NT2/D1 (cell line): ENCODE measurements at regions not wholly inside any gene's neighbourhood (a gene's known extent, or its start where the extent isn't known, plus 50 kb on each side); places are given as distances from the start of the nearest gene placed in this dataset.

Experiments used
- DNase-seq: peaks from one replicate; pipeline ENCODE4 v3.0.0-alpha.2; 2011; ENCODE audit warnings: low read depth, low spot score
- H3K27me3 ChIP-seq: 2 replicates; pipeline ENCODE4 v1.6.0; 2011; ENCODE audit warnings: mild to moderate bottlenecking; ENCODE audit not compliant: insufficient read length, insufficient read depth
- H3K36me3 ChIP-seq: 2 replicates; pipeline ENCODE4 v1.6.1; 2011; ENCODE audit warnings: mild to moderate bottlenecking, low read length, mixed read lengths; ENCODE audit not compliant: insufficient read depth, insufficient read length
- H3K4me1 ChIP-seq: 2 replicates; pipeline ENCODE4 v1.5.1; 2011; ENCODE audit not compliant: insufficient read depth, insufficient read length
- H3K4me3 ChIP-seq: 2 replicates; pipeline ENCODE4 v1.5.1; 2011; ENCODE audit warnings: low read depth; ENCODE audit not compliant: insufficient read length
- H3K9ac ChIP-seq: 2 replicates; pipeline ENCODE4 v1.6.0; 2011; ENCODE audit warnings: low read depth; ENCODE audit not compliant: insufficient read length
- H3K9me3 ChIP-seq: 2 replicates; pipeline ENCODE4 v1.5.1; 2011; ENCODE audit warnings: mild to moderate bottlenecking, low read length; ENCODE audit not compliant: insufficient read depth
- SUZ12 ChIP-seq: IDR thresholded peaks from 2 replicates; pipeline ENCODE4 v1.6.1; 2011; ENCODE audit not compliant: insufficient read length, insufficient read depth; ENCODE audit errors: extremely low read depth
- YY1 ChIP-seq: IDR thresholded peaks from 2 replicates; pipeline ENCODE4 v1.6.1; 2011; ENCODE audit not compliant: insufficient read length, insufficient read depth
- ZNF274 ChIP-seq: IDR thresholded peaks from 2 replicates; pipeline ENCODE4 v1.6.1; 2011; ENCODE audit warnings: mild to moderate bottlenecking, low read depth, low read length

DNA sequence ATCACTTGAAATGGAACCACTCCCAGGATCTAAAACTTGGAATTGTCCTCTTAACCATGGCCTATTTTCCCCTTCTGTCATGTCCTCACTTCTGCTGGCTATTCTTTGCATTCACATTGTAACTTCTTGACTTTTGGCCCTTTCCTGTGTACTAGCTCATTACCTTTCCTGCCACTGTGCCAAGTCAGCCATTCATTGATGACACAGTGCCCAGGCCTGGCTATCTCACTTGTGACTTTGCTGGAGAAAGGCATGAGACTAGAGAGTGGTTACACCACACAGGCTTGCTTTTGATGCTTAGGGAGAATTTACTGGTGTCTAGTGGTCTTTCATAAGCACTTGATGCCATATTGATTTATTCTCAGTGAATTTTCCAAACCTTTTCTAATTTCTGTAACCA lies 101.1 kb downstream of the NR1D2 start:
- no peak overlapping the region for H3K4me3 ChIP-seq
- no peaks in the 10 kb centered on the region for H3K27me3 ChIP-seq
- no peak for TF ChIP-seq SUZ12
- no peak for TF ChIP-seq YY1
- no peak for TF ChIP-seq ZNF274
- no peak overlapping the region for H3K9ac ChIP-seq
- H3K9me3 ChIP-seq: no peaks in the 10 kb centered on the region
- H3K4me1 ChIP-seq: no peaks in the 10 kb centered on the region
- DNase-seq: no peak
- no peaks in the 10 kb centered on the region for H3K36me3 ChIP-seq

DNA sequence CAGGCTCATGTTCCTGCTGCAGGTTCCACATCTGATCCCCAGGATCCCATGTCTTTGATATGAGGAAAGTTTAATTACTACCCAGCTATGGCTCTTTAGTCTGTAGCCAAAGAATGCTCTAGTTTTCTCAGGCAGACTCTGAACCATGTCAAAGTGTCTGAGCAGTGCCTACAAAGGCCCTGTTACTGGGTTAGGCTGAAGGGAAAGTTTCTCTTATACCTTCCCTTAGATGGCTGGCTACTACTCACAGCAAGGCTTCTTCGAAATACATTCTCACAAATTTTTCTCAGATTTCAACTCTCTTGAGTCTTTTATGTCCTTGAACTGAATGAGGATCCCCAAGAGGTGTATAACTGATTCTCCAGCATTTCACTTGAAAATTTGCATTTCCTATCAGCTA lies 102.4 kb downstream of the NR1D2 start:
- no peak overlapping the region for H3K9ac ChIP-seq
- TF ChIP-seq YY1: no peak
- TF ChIP-seq SUZ12: no peak
- no peak for TF ChIP-seq ZNF274
- no peaks in the 10 kb centered on the region for H3K27me3 ChIP-seq
- no peaks in the 10 kb centered on the region for H3K4me1 ChIP-seq
- H3K4me3 ChIP-seq: no peak overlapping the region
- H3K36me3 ChIP-seq: no peaks in the 10 kb centered on the region
- H3K9me3 ChIP-seq: no peaks in the 10 kb centered on the region
- DNase-seq: no peak

DNA sequence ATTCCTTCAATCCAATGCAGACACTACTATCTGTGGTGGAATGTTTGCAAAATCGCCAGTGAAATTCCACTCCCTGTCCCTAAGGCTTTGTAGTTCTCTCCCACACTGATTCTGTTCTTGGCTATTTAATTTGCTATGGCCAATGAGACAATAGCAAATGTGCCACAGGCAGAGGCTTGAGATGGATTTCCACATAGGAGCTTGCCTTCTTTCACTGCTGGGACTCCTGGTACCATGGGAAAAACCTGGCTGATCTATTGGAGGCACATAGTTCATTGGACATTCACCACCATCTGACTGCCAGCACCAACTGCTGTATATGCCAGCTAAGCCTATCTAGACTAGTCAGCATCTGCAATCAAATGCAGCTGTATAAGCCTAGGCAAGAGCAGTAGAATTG lies 103.8 kb downstream of the NR1D2 start:
- TF ChIP-seq ZNF274 (no peak), SUZ12 (no peak), YY1 (no peak)
- Histone ChIP-seq H3K9me3 (no peaks in the 10 kb centered on the region), H3K27me3 (no peaks in the 10 kb centered on the region), H3K36me3 (no peaks in the 10 kb centered on the region), H3K4me1 (no peaks in the 10 kb centered on the region), H3K4me3 (no peak overlapping the region), H3K9ac (no peak overlapping the region)
- DNase-seq: no peak

DNA sequence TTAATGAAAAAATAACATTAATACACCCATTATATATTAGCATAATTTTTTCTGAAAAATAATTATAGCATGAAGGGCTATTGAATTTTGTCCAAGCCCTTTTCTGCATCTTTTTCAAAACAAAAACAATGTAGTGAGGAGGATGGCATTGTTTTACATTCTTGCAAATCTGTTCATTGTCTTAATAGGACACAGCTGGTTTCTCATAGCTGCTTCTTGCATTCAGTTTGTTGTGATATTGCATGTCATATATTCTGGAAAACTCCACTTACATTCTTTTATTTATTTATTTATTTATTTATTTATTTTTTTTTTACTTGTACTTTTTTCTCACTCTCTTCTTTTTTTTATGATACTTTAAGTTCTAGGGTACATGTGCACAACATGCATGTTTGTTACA lies 107.4 kb downstream of the NR1D2 start:
- no peaks in the 10 kb centered on the region for H3K36me3 ChIP-seq
- no peaks in the 10 kb centered on the region for H3K9me3 ChIP-seq
- no peak overlapping the region for H3K9ac ChIP-seq
- H3K27me3 ChIP-seq: no peaks in the 10 kb centered on the region
- DNase-seq: no peak
- H3K4me3 ChIP-seq: no peak overlapping the region
- TF ChIP-seq YY1 (no peak), ZNF274 (no peak), SUZ12 (no peak)
- no peaks in the 10 kb centered on the region for H3K4me1 ChIP-seq

DNA sequence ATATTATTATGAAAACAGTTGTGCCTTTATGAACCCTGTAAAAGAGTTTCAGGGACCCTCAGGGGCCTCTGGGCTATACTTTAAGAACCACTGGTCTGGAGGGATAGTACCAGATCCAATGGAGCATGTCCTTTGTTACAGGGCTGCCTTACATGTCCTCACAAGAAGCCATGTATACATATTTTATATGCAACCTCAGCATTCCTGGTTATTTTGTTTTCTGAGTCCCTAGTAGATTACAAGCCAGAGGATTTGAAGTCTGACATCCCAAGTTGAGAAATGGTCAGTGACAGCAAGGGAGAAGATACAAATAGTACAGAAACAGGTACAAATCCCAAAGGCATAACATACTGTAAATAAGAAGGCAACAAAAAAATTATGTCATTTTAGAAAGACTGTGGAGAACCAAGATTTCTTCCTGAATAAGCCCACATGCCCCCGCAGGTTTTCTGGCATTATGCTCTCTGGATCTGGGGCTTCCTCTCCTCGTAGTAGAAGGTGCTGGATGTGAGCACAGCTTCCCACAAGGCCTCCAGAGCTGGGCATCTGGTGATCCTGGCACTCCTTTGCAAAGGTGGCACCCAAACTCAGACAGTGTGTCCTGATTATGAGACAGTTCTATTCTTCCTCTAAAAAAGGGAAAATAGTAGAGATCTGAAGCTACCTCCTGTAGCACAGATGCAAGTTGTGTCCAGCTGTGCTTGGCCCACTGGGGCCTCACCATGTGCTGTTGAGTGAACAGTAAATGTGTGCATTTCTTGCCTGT lies 114.0 kb downstream of the NR1D2 start:
- Histone ChIP-seq H3K36me3 (no peaks in the 10 kb centered on the region), H3K4me3 (no peak overlapping the region), H3K27me3 (no peaks in the 10 kb centered on the region), H3K4me1 (no peaks in the 10 kb centered on the region), H3K9ac (no peak overlapping the region), H3K9me3 (no peaks in the 10 kb centered on the region)
- DNase-seq: no peak
- TF ChIP-seq SUZ12: no peak
- no peak for TF ChIP-seq YY1
- TF ChIP-seq ZNF274: no peak

DNA sequence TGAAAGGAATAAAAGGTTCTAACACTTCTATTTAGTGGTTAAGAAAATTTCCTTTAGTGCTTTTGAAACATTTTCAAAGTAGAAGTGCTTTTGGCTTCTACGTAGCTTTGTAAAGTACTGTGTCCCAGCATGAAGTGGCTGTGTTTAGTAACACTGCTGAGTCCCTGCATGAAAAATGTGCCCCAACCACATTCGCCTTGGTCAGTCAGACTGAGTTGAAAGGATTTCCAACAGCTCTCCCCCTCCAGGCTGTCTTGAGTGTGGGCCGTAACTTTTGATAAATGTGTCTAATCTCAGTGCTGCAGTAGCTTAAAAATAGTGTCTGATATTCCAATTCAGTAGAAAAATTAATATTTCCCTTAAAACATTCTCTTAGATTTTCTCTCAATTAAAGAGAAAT lies 115.0 kb downstream of the NR1D2 start:
- Histone ChIP-seq H3K9ac (no peak overlapping the region), H3K36me3 (no peaks in the 10 kb centered on the region), H3K4me1 (no peaks in the 10 kb centered on the region), H3K4me3 (no peak overlapping the region), H3K9me3 (no peaks in the 10 kb centered on the region), H3K27me3 (no peaks in the 10 kb centered on the region)
- DNase-seq: peak; percentile 5
- TF ChIP-seq SUZ12: no peak

DNA sequence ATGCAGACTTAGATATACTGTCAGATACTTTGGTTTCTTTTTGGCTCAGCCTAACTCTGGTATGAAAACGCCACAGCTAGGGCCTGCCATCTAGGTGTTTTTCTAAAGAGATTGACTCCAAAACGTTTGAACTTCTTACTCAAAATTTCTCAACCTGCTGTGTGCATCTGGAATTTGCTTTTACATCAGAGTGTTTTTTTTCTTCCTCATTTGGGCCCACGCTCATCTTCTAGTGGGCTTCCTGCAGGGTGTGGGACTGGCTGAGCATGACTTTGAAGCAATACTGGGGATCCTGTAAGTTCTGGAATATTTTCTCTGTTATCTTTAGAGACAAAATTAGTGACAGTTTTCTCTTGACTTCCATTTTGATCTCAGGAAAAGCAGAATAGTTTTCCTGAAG lies 117.8 kb downstream of the NR1D2 start:
- Histone ChIP-seq H3K9ac (no peak overlapping the region), H3K9me3 (no peaks in the 10 kb centered on the region), H3K27me3 (no peaks in the 10 kb centered on the region), H3K4me3 (no peak overlapping the region), H3K36me3 (no peaks in the 10 kb centered on the region), H3K4me1 (no peaks in the 10 kb centered on the region)
- DNase-seq: no peak
- no peak for TF ChIP-seq ZNF274
